NCI-H526 (cell line): ENCODE measurements at regions not wholly inside any gene's neighbourhood (a gene's known extent, or its start where the extent isn't known, plus 50 kb on each side); places are given as distances from the start of the nearest gene placed in this dataset.

ENCODE experiments used
- DNase-seq, 2 experiments: peaks; one replicate each; lab custom pipeline; 2025; lab: John Stamatoyannopoulos, UW

- no peak for DNase-seq
Measured at GRCh38 chr15:88707771-88708654, 69.2 kb downstream of the ISG20 start.

DNA sequence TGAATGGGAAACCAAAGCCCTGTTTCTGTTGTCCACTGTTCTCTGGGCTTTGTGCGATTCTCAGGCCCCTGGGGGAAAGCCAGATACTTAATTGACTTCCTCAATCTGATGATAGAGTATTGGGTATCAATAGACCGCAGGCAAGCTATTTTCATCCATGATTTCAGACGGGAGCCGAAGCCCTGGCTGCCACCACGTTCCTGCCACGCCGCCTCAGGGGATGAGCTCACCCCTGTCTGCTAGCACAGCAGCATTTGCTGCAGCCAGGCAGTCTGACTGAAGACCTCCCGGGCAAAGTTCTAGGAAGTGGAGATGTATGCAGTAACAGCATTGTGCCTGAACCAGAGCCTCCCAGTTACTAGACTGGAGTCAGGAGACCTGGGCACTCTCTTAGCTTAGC is 69.8 kb downstream of the ISG20 start:
- no peak for DNase-seq

DNA sequence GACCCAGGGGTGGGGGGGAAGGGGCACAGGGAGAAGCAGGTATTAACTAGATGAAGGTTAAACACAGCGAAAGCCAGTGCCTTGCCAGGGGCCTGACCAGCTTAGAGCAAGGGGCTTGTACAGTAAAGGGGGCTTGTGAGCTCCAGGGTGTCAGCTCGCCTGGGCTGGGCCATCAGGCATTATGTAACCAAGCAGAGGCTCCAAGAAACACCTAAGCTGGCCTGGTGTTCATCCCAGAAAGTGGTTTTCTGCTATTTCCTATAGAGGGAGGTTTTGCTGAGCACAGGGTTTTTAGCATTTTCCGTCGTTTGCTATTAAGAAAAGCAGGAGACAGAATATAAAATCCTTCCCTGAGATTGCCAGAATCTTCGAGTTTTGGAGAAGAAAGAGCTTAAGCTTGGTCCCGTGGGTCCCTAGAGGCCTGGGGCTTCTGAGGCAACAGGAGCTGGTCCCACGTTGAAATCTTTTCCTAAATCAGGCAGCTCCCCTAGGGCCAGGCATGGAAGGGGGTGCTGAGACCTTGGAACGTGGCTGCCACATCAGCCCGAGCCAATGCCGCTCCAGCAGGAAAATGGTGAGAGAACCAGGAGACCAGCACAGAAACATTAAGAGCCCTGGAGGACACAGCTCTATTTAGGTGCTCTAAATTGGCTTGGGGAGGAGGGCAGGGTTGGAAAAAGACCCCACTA is 71.4 kb downstream of the ISG20 start:
- no peak for DNase-seq

DNA sequence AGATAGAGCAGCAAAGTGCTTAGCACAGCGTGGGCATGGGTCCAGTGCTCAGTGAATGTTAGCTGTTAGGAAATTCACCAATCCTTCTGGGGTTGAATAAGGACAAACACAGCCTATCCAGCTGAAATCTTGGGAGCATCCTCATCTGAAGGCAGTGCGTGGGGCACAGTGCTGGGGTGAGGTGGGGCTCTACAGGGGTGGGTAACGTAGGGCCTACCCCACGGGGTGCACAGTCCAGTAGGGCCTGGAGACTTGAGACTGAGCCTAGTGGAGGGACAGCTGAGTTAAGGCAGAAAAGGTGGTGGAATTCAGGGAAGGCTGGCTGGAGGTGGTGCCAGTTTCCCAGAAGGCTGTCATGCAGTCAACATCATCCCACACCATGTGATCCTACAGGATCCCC is 73.0 kb downstream of the ISG20 start:
- DNase-seq, result no peak

- no peak for DNase-seq
Measured at GRCh38 chr15:88714782-88715372, 76.1 kb downstream of the ISG20 start.

DNA sequence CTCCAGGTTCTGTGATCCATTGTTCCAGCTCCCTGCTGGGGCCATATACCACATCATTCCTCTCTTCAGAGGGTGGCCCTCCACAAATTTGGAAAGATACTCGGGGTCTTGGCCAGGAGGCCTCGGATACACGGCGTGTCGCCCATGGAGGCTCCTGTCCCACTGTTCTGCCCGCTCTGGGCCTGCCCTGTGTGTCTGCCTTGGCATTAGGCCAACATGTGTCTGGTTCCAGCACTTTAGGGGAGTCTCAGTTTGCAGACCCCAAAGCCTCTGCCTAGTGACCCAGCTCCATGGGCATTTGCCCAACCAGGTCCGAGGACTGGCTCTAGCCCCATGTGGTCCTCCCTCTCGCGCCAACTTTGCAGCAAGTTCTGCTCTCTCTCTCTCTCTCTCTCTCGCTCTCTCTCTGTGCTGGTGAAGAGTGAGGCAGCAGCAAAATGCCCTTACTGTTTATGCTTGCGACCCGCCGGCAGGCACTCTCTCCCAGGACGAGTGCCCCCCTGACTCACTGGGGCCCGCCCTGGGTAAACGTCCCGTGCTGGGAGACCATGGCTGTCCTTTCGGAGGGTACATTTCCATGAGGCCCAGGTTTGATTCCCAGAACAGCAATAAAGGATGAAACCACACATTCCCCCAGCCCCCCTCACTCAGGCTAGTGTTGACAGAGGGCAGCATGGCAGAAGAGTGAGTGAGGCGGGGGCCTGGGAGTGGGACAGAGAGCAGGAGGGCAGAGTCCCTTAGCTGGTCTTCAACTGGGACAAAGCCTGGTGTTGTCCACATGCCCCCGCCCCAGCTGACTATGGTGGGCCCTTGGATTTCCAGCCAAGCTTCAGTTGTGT is 77.9 kb downstream of the ISG20 start:
- DNase-seq, result no peak

- no peak for DNase-seq
Measured at GRCh38 chr15:88717382-88718031, 78.7 kb downstream of the ISG20 start.

- no peak for DNase-seq
Measured at GRCh38 chr15:88718731-88719130, 79.9 kb downstream of the ISG20 start.

GRCh38 chr15:88719654-88720053 is 80.8 kb downstream of the ISG20 start:
- no peak for DNase-seq

- no peak for DNase-seq
Measured at GRCh38 chr15:88725305-88726210, 77.7 kb upstream of the ACAN start.

DNA sequence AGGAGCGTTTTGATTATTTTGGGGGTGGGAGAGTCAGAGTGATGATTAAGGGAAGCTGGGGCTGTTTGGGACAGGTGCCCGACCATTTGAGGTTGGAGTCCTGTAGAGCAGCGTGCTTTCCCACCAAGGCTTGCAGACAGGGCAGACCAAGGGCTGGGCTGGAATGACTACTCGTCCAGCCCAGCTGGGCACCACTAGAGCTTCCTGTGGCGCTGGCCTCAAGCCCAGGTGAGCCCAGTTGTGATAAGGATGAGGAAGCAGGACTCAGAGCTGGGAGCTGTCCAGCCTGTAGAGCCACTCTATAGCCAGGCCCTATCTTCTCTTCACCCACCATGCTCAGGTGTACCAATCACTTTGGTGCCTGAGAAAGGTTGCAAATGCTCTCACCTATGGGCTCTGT is 75.8 kb upstream of the ACAN start:
- DNase-seq, result no peak

GRCh38 chr15:88729581-88729980 is 73.7 kb upstream of the ACAN start:
- DNase-seq, result no peak

GRCh38 chr15:88730751-88731150 is 72.5 kb upstream of the ACAN start:
- no peak for DNase-seq

- no peak for DNase-seq
Measured at GRCh38 chr15:88735212-88735611, 68.0 kb upstream of the ACAN start.

DNA sequence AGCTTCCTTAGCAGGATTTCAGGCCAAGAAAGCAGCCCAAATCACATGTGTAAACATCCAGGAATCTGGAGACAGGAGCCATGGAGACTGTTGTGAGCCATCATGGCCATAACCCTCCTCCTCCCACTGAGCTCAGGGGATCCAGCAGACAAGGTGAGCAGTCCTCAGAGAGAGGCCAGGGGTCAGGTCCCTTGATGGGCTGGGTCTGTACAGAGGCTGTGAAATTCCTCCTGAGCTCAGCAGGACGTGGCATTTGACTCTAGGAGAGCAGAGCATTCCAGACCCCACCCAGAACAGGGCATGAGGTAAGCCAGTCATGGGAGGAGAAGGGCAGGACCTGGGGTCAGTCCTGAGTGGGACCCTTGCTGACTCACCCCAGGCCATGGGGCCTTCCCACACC is 67.0 kb upstream of the ACAN start:
- DNase-seq, result no peak

GRCh38 chr15:88738796-88739195 is 64.4 kb upstream of the ACAN start:
- DNase-seq, result peak; percentile 20 to 70

- no peak for DNase-seq
Measured at GRCh38 chr15:88739541-88739940, 63.7 kb upstream of the ACAN start.

- no peak for DNase-seq
Measured at GRCh38 chr15:88740356-88740755, 62.9 kb upstream of the ACAN start.

DNA sequence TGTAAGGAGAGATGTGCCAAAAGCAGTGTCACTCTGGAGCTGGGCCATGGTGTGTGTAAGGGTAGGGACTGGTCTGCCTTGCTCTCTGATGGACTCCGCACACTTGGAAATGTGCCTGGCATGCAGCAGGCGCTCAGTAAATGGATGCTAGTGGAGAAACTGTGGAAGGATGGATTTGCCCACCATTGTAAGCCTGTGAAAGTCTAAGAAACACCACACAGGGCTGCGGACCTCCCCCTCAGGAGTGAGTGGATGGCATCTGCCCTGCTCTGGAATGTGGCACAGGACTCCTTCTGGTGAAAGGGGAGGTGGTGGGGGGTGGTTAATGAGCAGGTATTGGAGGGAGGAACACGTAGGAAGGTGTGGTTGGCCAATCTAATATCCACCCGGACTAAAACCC is 62.2 kb upstream of the ACAN start:
- no peak for DNase-seq

DNA sequence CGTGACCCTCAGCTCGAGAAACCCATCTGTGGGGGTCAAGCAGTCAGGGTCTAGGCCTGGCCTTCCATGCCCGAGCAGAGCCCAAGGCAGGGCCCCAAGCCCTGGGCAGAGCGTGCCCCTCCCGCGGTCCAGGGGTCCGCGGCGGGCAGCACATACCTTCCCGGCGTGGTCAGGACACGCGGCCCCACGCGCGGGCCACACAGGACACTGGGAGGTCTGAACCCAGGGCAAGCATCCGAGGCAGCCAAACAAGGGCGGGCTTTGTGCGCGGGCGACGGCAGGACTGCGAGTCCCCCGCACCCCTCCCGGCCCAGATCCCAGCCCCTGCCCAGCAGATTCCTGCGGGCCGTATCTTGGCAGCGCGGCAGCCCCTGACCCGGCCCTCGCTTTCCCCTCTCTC is 61.6 kb upstream of the ACAN start:
- DNase-seq, result no peak

GRCh38 chr15:88742161-88742560 is 61.1 kb upstream of the ACAN start:
- no peak for DNase-seq
